Lower lobe of right lung (tissue), 2 donors: ENCODE measurements at regions not wholly inside any gene's neighbourhood (a gene's known extent, or its start where the extent isn't known, plus 50 kb on each side); places are given as distances from the start of the nearest gene placed in this dataset.
"Not testable (repeated sequence)": the region's sequence is repeated elsewhere in the genome, so short reads cannot be mapped to it uniquely, and the experiment has no call there.

Source experiments
- ATAC-seq, 2 donors: fragments of 200-7000 bp; cut with Tn5 transposase; one replicate each; pipeline ENCODE4 v1.9.1; 2020 to 2022; ENCODE audit warnings: mild to moderate bottlenecking in 2 of 2, moderate library complexity in 2 of 2
- DNase-seq: peaks from one replicate; pipeline ENCODE4 v3.0.0-alpha.2; 2020
- H3K27ac ChIP-seq: fragments of 200-600 bp; one replicate; pipeline ENCODE4 v1.8.0; 2022
- H3K27me3 ChIP-seq: fragments of 200-600 bp; one replicate; pipeline ENCODE4 v1.8.0; 2022; ENCODE audit warnings: low read depth
- H3K36me3 ChIP-seq: fragments of 200-600 bp; one replicate; pipeline ENCODE4 v1.8.0; 2022; ENCODE audit warnings: mild to moderate bottlenecking
- H3K4me1 ChIP-seq: fragments of 200-600 bp; one replicate; pipeline ENCODE4 v1.8.0; 2022
- H3K4me3 ChIP-seq: fragments of 200-600 bp; one replicate; pipeline ENCODE4 v1.8.0; 2022; ENCODE audit warnings: mild to moderate bottlenecking
- H3K9me3 ChIP-seq: fragments of 200-600 bp; one replicate; pipeline ENCODE4 v1.8.0; 2022
- intact Hi-C: fragments of 100-400 bp; cut with DNase I; formaldehyde crosslinking; loops from one replicate; pipeline ENCODE4 v1.11.0; 2022
- TF ChIP-seq, protein P1 (sequence below): fragments of 200-600 bp; IDR thresholded peaks from one replicate; pipeline ENCODE4 v1.8.0; 2022; ENCODE audit warnings: antibody characterized with exemption, mild to moderate bottlenecking
- donor health status: DM: no; HTN: yes; CAD: no; lungs with severe emphysema.

- ATAC-seq (no peak), DNase-seq (no peak)
- H3K27ac ChIP-seq = no peak overlapping the region
- H3K4me3 ChIP-seq = no peak overlapping the region
- H3K4me1 ChIP-seq = no peaks in the 10 kb centered on the region
- H3K9me3 ChIP-seq = no peaks in the 10 kb centered on the region
- intact Hi-C loops = no loop called here
- TF ChIP-seq, protein P1, sequence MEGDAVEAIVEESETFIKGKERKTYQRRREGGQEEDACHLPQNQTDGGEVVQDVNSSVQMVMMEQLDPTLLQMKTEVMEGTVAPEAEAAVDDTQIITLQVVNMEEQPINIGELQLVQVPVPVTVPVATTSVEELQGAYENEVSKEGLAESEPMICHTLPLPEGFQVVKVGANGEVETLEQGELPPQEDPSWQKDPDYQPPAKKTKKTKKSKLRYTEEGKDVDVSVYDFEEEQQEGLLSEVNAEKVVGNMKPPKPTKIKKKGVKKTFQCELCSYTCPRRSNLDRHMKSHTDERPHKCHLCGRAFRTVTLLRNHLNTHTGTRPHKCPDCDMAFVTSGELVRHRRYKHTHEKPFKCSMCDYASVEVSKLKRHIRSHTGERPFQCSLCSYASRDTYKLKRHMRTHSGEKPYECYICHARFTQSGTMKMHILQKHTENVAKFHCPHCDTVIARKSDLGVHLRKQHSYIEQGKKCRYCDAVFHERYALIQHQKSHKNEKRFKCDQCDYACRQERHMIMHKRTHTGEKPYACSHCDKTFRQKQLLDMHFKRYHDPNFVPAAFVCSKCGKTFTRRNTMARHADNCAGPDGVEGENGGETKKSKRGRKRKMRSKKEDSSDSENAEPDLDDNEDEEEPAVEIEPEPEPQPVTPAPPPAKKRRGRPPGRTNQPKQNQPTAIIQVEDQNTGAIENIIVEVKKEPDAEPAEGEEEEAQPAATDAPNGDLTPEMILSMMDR = no peak
- H3K36me3 ChIP-seq = no peaks in the 10 kb centered on the region
- H3K27me3 ChIP-seq = no peaks in the 10 kb centered on the region
These were observed 217.3 kb upstream of the FKBP1C start for GRCh38 chr6:62993951-62994350.

GRCh38 chr6:62998022-62998421, 213.2 kb upstream of the FKBP1C start:
- Histone ChIP-seq H3K4me1 (no peaks in the 10 kb centered on the region), H3K36me3 (no peaks in the 10 kb centered on the region), H3K4me3 (no peak overlapping the region), H3K27me3 (no peaks in the 10 kb centered on the region), H3K27ac (no peak overlapping the region), H3K9me3 (no peaks in the 10 kb centered on the region)
- no peak for ATAC-seq
- no peak for DNase-seq
- TF ChIP-seq, protein P1 = no peak
- intact Hi-C loops = no loop called here

GRCh38 chr6:62999242-62999641, 212.0 kb upstream of the FKBP1C start:
- H3K4me1 ChIP-seq, H3K4me3 ChIP-seq, H3K9me3 ChIP-seq, intact Hi-C loops, H3K27ac ChIP-seq, ATAC-seq, H3K27me3 ChIP-seq, DNase-seq, H3K36me3 ChIP-seq: not testable (repeated sequence)

DNA sequence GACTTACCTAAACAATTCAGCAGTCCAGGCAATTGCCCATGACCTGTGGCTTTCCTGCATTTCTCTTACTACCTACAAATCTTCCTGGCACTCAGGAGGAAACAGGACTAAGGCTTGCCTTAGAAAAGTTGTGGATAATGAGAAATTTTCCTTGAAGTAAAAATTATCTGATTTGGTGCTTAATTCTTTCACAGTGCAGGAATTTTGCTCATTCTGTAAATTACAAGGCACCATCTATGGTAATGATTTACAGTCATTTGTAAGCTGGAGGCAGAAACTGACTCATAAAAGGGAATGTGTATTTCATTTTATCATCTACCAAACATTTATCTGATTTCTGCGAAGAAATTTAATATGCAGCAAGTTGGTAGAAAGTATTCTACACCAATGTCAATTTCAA, 211.5 kb upstream of the FKBP1C start:
- DNase-seq (no peak), ATAC-seq (no peak)
- Histone ChIP-seq H3K36me3 (no peaks in the 10 kb centered on the region), H3K9me3 (no peaks in the 10 kb centered on the region), H3K4me1 (no peaks in the 10 kb centered on the region), H3K4me3 (no peak overlapping the region), H3K27me3 (no peaks in the 10 kb centered on the region), H3K27ac (no peak overlapping the region)
- intact Hi-C loops = no loop called here
- TF ChIP-seq, protein P1 = no peak

GRCh38 chr6:63006018-63006417, 205.3 kb upstream of the FKBP1C start:
- H3K4me3 ChIP-seq, H3K27ac ChIP-seq, H3K27me3 ChIP-seq, H3K9me3 ChIP-seq, H3K4me1 ChIP-seq, H3K36me3 ChIP-seq, ATAC-seq, intact Hi-C loops, DNase-seq: not testable (repeated sequence)

- H3K36me3 ChIP-seq, DNase-seq, H3K4me3 ChIP-seq, H3K4me1 ChIP-seq, H3K27me3 ChIP-seq, intact Hi-C loops, ATAC-seq, H3K9me3 ChIP-seq, H3K27ac ChIP-seq: not testable (repeated sequence)
These were observed 200.3 kb upstream of the FKBP1C start for GRCh38 chr6:63010962-63011361.

- DNase-seq (no peak), ATAC-seq (no peak)
- H3K27me3 ChIP-seq = no peaks in the 10 kb centered on the region
- H3K4me3 ChIP-seq = no peak overlapping the region
- H3K27ac ChIP-seq = no peak overlapping the region
- no peaks in the 10 kb centered on the region for H3K4me1 ChIP-seq
- intact Hi-C loops = no loop called here
- TF ChIP-seq, protein P1 = no peak
- H3K9me3 ChIP-seq = no peaks in the 10 kb centered on the region
- no peaks in the 10 kb centered on the region for H3K36me3 ChIP-seq
These were observed 197.0 kb upstream of the FKBP1C start for GRCh38 chr6:63014290-63014689.
